ENCODE measurements at regions not wholly inside any gene's neighbourhood (a gene's known extent, or its start where the extent isn't known, plus 50 kb on each side); places are given as distances from the start of the nearest gene placed in this dataset.
A peak's percentile ranks its signal among the peaks of the same experiment; 100 is the strongest.

GRCh38 chr20:39429726-39430125, 467.6 kb downstream of the DHX35 start:
- H3K27ac ChIP-seq, result no peak overlapping the region
- TF ChIP-seq CTCF (conservative IDR thresholded peaks at IDR 0.05), result peak; percentile 75

- no peak for TF ChIP-seq CTCF (conservative IDR thresholded peaks at IDR 0.05)
- H3K27ac ChIP-seq, result no peak overlapping the region
Observed at GRCh38 chr20:39424962-39425678, 463.0 kb downstream of the DHX35 start.

GRCh38 chr20:39421571-39422105, 459.5 kb downstream of the DHX35 start:
- no peak for TF ChIP-seq CTCF (conservative IDR thresholded peaks at IDR 0.05)

GRCh38 chr20:39412091-39412490, 449.9 kb downstream of the DHX35 start:
- H3K27ac ChIP-seq, result no peak overlapping the region
- TF ChIP-seq CTCF (conservative IDR thresholded peaks at IDR 0.05), result no peak

More at GRCh38 chr20:39421571-39422105, 459.5 kb downstream of the DHX35 start:
- no peak overlapping the region for H3K27ac ChIP-seq

- peak; percentile 29; the same call in 1 of the 2 replicates for TF ChIP-seq CTCF (conservative IDR thresholded peaks at IDR 0.05)
Observed at GRCh38 chr20:39399463-39399862, 437.3 kb downstream of the DHX35 start.

GRCh38 chr20:39398656-39399055, 436.5 kb downstream of the DHX35 start:
- TF ChIP-seq CTCF (conservative IDR thresholded peaks at IDR 0.05), result no peak
- no peak overlapping the region for H3K27ac ChIP-seq

More at GRCh38 chr20:39399463-39399862, 437.3 kb downstream of the DHX35 start:
- H3K27ac ChIP-seq, result no peak overlapping the region

- no peak overlapping the region for H3K27ac ChIP-seq
- TF ChIP-seq CTCF (conservative IDR thresholded peaks at IDR 0.05), result no peak
Observed at GRCh38 chr20:39397646-39398045, 435.5 kb downstream of the DHX35 start.

Data from VCaP (cell line).